Osteoblast (primary cell): ENCODE measurements at regions not wholly inside any gene's neighbourhood (a gene's known extent, or its start where the extent isn't known, plus 50 kb on each side); places are given as distances from the start of the nearest gene placed in this dataset.

Experiments used
- DNase-seq: peaks from one replicate; pipeline ENCODE4 v3.0.0; 2011; ENCODE audit warnings: low spot score, mixed read lengths; ENCODE audit not compliant: insufficient read length; ENCODE audit errors: missing footprints
- H2AFZ ChIP-seq: 2 replicates; pipeline ENCODE4 v1.6.0; 2011; ENCODE audit warnings: mild to moderate bottlenecking, low read length
- H3K27ac ChIP-seq: 2 replicates; pipeline ENCODE4 v1.5.1; 2011; ENCODE audit warnings: mild to moderate bottlenecking, low read depth, low read length, moderate library complexity
- H3K27me3 ChIP-seq: 2 replicates; pipeline ENCODE4 v1.6.0; 2012; ENCODE audit warnings: mild to moderate bottlenecking, control low read depth, inconsistent platforms, low read length, moderate library complexity; ENCODE audit not compliant: insufficient read depth
- H3K36me3 ChIP-seq: 2 replicates; pipeline ENCODE4 v1.5.1; 2011; ENCODE audit warnings: mild to moderate bottlenecking, low read length, control low read depth, moderate library complexity; ENCODE audit not compliant: insufficient read depth
- H3K4me1 ChIP-seq: 2 replicates; pipeline ENCODE4 v1.5.1; 2011; ENCODE audit warnings: mild to moderate bottlenecking, low read length, control low read depth, moderate library complexity; ENCODE audit not compliant: insufficient read depth
- H3K4me2 ChIP-seq: 2 replicates; pipeline ENCODE4 v1.6.0; 2011; ENCODE audit warnings: mild to moderate bottlenecking, low read length; ENCODE audit not compliant: insufficient read depth
- H3K4me3 ChIP-seq: fragments of 200-600 bp; sonication (generic); 3 replicates; pipeline ENCODE4 v1.5.1; 2012; ENCODE audit warnings: mild to moderate bottlenecking, low read length, inconsistent platforms; ENCODE audit not compliant: insufficient read depth
- H3K79me2 ChIP-seq: 2 replicates; pipeline ENCODE4 v1.6.0; 2012; ENCODE audit warnings: mild to moderate bottlenecking, low read length, control low read depth, inconsistent platforms; ENCODE audit not compliant: insufficient read depth
- H3K9me3 ChIP-seq: 2 replicates; pipeline ENCODE4 v1.5.1; 2011; ENCODE audit warnings: low read depth, low read length, control low read depth
- H4K20me1 ChIP-seq: 2 replicates; pipeline ENCODE4 v1.6.0; 2012; ENCODE audit warnings: mild to moderate bottlenecking, low read length, control low read depth; ENCODE audit not compliant: insufficient read depth
- CTCF ChIP-seq: IDR thresholded peaks from 2 replicates; pipeline ENCODE4 v1.5.1; 2011; ENCODE audit warnings: mild to moderate bottlenecking, low read depth, low read length, moderate library complexity; ENCODE audit errors: extremely low read depth

DNA sequence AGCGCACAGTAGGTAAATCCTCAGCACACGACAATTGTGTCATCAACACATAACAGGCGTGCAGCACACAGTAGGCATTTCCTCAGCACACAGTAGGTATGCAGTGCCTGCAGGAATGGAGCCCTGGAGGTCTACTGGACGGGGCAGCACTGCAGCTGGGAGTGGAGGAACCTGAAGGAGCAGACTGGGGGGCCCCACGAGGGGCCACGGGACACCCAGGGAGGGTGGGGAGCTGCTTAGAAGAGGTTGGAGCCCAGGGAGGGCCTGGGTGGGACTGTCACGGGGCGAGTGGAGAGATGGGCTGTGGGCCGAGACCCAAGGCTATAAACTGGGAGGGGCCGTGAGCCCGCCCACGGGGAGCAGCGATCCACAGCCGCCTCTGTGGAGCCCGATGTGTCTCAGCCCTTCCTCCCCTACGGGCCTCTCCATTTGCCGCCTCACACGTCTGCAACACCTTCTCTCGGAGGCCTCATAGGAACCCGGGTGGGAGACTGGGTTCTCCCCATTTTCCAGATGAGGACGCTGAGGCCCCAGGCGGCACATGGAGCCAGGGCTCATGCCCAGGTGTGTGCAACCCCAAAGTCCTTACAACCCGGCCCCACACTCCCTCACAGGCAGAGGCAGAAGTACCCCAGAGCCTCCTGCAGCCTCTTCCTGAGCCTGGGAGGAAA lies 101.5 kb downstream of the MICALL2 start:
- no peak for TF ChIP-seq CTCF
- Histone ChIP-seq H3K4me1 (no peaks in the 10 kb centered on the region), H2AFZ (no peak overlapping the region), H3K4me2 (no peak overlapping the region), H3K79me2 (no peaks in the 10 kb centered on the region), H3K36me3 (no peaks in the 10 kb centered on the region), H3K9me3 (no peaks in the 10 kb centered on the region), H3K4me3 (no peak overlapping the region), H3K27ac (no peak overlapping the region), H4K20me1 (no peaks in the 10 kb centered on the region), H3K27me3 (no peaks in the 10 kb centered on the region)
- DNase-seq = peak; percentile 89

DNA sequence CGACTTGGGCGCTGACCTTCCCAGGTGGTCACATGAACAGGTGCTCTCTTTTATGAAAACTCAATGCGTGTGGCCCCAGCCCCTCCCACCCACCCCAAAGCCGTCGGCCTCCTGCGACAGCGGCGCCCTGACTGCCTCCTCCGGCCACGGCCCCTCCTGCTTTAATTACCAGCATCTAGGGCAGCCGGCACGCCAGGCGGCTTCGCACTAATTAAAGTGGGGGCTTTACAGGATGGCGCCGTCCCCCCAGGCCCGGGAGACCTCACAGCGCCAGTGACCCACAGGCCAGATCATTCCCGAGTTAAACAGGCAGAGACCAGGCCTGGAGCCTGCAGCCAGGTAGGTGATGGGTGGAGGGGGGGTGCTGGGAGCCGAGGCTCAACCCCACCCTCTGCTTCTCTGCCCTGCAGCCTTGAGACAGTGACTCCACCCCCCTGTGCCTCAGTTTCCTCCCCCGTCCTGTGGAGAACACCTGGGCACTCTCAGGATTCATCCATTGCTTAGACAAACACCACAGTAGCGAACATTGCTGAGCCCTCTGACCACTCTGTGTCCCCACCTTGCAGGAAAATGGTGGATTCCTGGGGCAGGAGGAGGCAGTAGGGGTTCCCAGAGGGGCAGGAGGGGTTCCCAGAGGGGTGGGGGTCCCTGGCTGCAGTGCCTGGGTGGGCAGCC lies 100.8 kb downstream of the MICALL2 start:
- H3K4me3 ChIP-seq = no peak overlapping the region
- H2AFZ ChIP-seq = no peak overlapping the region
- H4K20me1 ChIP-seq = no peaks in the 10 kb centered on the region
- peak; percentile 76 for DNase-seq
- no peaks in the 10 kb centered on the region for H3K4me1 ChIP-seq
- no peak overlapping the region for H3K4me2 ChIP-seq
- TF ChIP-seq CTCF = no peak
- H3K79me2 ChIP-seq = no peaks in the 10 kb centered on the region
- no peaks in the 10 kb centered on the region for H3K27me3 ChIP-seq
- no peaks in the 10 kb centered on the region for H3K9me3 ChIP-seq
- H3K27ac ChIP-seq = no peak overlapping the region
- H3K36me3 ChIP-seq = no peaks in the 10 kb centered on the region

GRCh38 chr7:1359051-1359400 lies 100.2 kb downstream of the MICALL2 start:
- TF ChIP-seq CTCF = no peak
- H3K9me3 ChIP-seq = no peaks in the 10 kb centered on the region
- H3K79me2 ChIP-seq = no peaks in the 10 kb centered on the region
- H2AFZ ChIP-seq = no peak overlapping the region
- DNase-seq = no peak
- no peaks in the 10 kb centered on the region for H4K20me1 ChIP-seq
- H3K27ac ChIP-seq = no peak overlapping the region
- H3K36me3 ChIP-seq = no peaks in the 10 kb centered on the region
- H3K4me1 ChIP-seq = no peaks in the 10 kb centered on the region
- no peak overlapping the region for H3K4me3 ChIP-seq
- H3K27me3 ChIP-seq = no peaks in the 10 kb centered on the region
- no peak overlapping the region for H3K4me2 ChIP-seq

- Histone ChIP-seq H3K27ac (no peak overlapping the region), H3K27me3 (no peaks in the 10 kb centered on the region), H3K4me3 (no peak overlapping the region), H3K79me2 (no peaks in the 10 kb centered on the region), H2AFZ (no peak overlapping the region), H3K4me2 (no peak overlapping the region), H4K20me1 (no peaks in the 10 kb centered on the region), H3K4me1 (no peaks in the 10 kb centered on the region), H3K9me3 (no peaks in the 10 kb centered on the region), H3K36me3 (no peaks in the 10 kb centered on the region)
- no peak for TF ChIP-seq CTCF
- DNase-seq = no peak
Measured at GRCh38 chr7:1359681-1360485, 99.4 kb downstream of the MICALL2 start.
